Stimulated activated CD4-positive, alpha-beta T cell treated with anti-CD3 and anti-CD28 coated beads, Interleukin-12 subunit alpha, Interleukin-12 subunit beta, amount 100 ng/mL, for 24 hours (primary cell): ENCODE measurements at regions not wholly inside any gene's neighbourhood (a gene's known extent, or its start where the extent isn't known, plus 50 kb on each side); places are given as distances from the start of the nearest gene placed in this dataset.

Experiments
- DNase-seq, 2 experiments: peaks; one replicate each; pipeline ENCODE4 v3.0.0-alpha.2; 2020; ENCODE audit warnings: low read depth in 2 of 2

DNA sequence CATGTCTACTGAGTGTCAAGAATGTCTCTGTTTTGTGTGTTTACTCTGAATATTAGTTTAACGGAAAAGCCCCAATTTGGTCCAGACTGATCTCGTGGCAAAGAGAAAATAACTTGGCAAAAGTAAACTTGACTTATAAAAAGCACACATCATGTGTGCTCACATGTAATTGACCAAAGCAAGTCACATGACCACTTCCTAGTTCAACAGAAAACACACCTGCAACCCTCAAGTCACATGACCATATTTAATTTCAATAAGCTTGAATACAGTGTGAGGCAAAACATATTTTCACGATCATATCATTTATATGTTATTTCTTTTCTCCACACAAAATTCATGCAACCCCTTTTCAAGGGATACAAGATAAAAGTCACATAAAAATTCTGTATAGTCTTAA lies 662.4 kb downstream of the SLITRK1 start:
- DNase-seq = no peak

DNA sequence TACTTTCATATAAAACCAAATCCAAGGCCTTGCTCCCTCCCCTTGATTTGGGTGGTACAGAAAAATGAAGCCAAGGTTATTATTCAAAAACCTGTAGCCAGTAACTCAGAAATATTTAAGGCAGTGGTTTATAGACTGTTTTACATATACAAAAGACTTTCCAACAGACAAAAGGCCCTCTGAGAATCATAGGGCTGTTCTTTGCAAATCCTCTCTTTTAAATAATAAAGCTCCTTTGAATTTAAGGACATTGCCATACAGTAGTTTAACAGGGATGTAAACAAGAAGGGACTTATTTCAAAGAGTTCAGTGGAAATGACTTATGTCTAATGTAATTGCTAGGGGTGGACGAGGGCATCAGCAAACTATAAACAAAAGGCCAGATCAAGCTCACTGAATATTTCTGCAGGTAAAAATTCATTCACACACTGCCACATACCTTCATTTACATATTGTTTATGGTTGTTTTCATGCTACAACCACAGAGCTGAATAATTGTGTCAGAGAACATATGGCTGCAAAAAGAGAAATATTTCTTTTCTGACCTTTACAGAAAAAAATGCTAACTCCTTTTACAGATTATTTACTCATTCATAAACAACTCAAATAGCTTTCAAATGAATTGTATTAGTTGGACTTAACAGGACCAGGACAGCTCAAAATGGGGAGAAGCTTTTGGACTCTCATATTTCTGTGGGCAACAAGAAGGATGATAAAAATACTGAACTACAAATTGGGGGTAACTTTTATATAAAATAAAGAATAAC lies 665.6 kb downstream of the SLITRK1 start:
- DNase-seq = no peak

DNA sequence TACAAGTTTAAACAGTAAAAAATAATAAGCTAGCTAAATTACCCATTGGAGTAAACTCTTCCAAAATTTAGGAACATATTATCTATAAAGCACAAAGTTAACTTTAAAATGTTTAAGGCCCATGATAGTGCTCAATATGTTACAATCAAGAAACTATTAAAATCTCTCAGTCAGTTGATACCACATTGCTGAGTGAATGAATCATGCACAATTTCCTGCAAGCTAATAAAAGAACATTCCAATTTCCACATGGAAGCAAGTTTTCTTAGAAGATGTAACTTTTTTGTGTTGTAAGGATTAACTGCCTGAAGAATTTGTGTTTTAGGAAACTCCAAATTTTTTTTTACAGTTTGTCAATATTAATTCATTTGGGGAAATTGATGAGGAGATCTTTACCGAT lies 666.6 kb downstream of the SLITRK1 start:
- no peak for DNase-seq

DNA sequence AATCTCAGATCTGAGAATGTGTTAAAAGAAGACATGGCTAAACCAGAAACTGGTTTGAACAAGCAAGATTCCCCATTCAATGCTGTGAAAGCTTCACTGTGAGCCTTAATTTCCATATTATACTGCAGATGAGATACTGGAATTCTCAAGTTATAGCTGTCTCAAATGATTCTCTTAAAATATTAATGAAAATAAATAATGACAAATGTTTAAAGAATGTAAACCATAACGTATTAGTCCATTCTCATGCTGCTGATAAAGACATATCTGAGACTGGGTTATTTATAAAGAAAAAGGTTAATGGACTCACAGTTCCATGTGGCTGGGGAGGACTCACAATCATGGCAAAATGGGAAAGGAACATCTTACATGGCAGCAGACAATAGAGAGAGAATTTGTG lies 667.8 kb downstream of the SLITRK1 start:
- DNase-seq = no peak

DNA sequence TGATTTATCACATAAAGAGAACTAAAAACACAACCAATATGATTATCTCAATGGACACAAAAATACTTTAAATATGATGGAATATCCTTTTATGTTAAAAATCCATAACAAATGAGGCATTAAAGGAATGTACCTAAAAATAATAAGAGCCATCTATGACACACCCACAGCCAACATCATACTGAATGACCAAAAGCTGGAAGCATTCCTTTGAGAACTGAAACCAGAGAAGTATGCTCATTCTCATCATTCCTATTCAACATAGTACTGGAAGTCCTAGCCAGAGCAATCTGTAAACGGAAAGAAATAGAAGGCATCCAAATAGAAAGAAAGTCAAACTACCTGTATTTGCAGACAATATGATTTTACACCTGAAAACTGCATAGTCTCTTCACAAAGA lies 671.0 kb downstream of the SLITRK1 start:
- no peak for DNase-seq

DNA sequence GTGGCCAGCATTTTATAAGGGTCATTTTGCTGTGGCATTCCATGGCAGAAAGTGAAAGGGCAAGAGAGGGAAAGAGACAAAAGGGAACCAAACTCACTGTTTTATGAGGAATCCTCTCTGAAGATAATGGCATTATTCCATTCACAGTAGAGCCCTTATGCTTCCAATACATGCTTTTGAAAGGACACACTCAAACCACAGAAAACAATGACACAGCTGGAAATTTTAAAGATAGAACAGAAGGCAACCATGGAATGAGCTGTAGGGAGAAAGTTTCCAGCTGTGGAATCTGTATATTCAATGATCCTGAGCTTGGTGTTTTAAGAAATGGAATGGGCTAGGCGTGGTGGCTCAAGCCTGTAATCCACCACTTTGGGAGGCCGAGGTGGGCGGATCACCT lies 677.4 kb downstream of the SLITRK1 start:
- no peak for DNase-seq

DNA sequence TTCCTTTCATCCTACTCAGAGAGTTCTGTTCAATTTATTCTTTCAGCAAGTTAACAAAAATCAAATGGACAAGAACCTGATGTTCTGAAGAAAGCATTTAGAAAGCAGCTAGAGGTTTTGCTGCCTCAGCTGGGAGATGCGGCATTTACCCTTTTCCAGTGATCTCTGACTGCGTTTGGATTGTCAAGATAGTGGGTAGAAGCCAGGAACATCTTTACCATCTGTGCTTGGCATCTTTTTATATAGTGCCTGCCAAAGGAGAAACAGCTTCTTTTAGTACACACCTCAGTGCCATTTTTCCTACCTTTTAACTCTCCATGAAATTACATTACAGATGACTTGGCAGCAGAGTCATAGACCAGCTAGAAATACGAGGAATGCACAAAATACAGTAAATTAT lies 680.8 kb downstream of the SLITRK1 start:
- DNase-seq = no peak

DNA sequence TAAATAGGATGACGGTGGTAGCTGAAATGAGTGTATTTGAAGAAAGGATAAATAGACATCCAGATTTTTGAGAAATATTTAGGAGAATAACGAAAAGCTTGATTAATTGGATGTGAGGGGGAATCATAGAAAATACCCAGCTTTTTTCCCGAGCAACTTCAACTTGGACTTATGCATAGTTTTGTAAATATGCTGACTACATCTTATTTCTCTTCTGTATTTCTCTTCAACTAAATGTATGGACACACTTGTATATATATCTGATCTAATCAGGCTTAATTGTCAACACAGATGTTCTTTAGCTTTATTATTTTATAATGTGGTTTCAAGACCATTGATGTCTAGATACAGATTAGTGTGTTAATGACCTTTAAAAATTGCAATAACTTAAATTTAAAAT lies 685.0 kb downstream of the SLITRK1 start:
- no peak for DNase-seq

DNA sequence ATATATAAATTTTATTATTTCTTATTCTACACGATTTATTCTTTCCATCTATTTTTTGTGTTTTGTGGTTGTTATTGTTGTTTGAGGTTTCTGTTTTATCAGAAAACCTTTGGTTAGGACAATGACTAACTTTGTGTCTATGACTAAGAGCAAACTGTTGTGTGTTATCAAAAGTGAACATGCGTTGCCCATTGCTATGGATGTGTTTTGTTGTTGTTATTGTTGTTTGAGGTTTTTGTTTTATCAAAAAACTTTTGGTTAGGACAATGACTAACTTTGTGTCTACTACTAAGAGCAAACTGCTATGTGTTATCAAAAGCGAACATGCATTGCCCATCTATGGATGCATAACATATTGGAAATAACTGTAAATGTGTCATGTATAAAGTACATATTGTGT lies 692.3 kb downstream of the SLITRK1 start:
- no peak for DNase-seq

DNA sequence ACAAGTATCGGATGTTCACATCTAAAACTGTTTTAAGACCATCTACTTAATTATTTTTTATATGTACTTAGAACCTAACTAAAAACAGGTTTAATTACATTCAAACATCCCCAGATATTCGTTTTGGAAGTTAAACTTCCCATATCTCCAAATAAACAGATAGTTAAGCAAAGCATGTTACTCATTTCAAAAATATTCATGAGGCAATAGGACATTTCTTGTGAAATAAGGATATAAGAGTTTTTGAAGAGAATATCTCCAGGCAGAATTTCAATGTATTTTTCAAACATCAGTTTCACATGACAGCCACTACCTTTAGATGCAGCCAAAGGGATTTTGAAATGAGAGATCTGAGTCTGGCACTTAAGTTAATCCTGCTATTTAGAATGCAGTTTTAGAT lies 697.5 kb downstream of the SLITRK1 start:
- no peak for DNase-seq

DNA sequence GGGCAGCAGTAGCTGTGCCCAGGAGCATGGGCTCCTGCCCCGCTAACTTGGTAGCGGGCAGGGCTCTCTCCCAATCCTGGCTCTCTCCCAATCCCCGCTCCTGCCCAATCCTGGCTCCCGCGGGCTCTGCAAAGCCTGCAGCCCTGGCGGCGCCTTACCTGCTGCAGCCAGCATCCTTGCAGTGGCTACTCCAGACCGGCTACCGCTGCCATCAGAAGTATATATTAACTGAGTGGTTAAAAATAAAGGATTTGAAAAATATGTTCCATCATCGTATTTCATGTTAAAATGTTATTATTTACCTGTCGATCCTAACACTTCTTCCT lies 698.2 kb downstream of the SLITRK1 start:
- DNase-seq = no peak

DNA sequence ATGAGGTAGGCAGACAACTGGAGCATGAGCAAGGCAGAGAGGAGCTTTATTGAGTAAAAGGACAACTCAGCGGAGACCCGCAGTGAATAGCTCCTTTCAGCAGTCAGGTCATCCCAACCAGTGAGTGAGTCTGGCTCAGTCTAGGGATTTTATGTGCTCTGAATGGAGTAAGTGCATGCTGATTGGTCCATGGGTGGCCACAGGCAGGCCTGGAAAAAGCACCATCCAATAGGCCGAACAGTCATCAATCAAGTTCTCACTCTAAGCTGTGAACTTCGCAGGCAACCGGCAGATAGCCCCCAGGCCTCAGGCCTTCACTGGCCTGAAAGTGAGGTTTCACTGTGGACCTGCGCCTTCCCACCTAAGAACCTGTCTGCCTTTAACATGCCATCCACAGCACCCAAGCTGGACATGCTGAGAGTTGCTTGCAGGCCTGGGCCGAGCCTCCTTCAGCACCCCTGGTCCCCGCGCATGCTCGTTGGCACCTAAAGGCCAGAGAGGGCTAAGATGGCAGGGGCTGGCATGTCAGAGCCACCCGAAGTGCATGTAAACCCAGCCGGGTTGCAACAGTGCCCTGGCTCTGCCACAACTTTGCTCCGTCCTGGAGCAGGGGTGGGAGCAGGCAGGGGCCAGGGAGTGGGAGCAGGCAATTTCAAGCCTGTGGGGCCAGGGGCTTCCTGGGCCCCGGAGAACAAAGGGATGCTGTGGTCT lies 698.7 kb downstream of the SLITRK1 start:
- no peak for DNase-seq

DNA sequence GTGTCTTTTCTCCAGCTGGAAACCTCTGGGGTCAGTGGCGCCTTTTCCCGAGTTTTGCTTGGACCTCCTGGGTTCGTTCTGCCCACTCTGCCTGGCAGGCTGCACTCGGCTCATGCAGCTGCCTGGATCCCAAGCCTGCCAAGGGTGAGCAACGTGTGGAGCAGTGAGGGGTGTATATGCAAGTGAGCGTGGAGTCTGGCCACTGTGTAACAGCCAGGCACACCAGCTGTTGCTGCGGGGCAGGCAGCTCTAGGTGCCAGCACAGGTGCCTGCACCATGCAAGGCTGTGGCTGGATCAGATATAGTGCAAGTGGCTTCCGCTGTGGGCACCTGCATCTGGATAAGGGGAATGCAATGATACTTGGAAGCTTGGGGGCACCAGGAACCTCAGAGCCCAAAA lies 699.4 kb downstream of the SLITRK1 start:
- DNase-seq = no peak

DNA sequence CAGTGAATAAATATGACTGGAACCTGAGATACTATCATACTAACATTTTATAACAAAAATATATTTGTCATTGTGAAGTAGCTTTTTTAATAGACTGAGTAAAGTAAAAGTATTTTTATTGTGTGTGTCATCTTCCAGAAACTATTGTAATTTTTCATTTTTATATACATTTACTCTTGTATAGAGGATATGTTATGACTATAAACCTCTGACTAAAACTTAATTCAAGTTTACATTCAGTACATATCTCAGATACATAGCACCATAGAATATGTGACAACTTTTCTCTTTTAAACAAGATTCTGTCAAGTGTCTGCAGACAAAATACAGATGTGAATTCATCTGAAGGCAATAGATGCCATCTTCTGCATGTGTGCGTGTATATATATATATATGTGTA lies 704.3 kb downstream of the SLITRK1 start:
- DNase-seq = no peak

DNA sequence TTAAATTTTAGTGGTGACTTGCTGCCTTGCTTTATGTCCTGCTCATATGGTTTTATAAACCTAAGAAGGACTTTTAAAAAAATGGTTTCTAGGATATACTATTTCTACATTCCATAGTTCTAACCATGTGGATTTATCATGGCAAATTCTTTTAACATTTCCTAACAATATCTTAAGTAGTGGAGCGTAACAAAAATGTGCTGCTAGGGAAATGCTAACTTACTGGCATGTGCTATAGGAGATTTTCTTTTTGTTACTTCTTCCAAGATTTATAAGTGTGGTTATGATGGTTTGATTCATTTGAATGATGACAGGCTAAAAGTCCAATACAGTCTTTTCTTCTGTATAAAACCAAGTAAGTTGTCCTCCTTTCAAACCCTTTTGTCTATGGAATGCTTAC lies 713.7 kb downstream of the SLITRK1 start:
- DNase-seq = no peak

DNA sequence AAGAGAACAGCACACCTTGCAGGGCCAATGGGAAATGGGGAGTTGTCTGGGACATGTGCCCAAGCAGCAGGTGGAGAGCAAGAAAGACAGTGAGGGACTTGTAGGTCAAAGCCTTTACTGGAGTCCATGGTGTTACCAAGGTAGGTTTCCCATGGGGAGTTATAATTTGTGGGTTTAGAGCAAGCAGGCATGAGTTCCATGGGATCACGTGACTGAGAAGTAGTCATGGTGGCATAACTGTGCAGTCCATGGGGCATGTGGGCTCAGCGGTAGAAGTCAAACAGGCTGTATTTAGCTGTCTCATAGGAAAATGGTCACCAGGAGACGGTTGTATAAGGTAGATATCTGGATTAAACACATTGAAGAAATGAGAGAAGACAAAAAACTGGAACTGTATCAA lies 715.1 kb downstream of the SLITRK1 start:
- DNase-seq = no peak

DNA sequence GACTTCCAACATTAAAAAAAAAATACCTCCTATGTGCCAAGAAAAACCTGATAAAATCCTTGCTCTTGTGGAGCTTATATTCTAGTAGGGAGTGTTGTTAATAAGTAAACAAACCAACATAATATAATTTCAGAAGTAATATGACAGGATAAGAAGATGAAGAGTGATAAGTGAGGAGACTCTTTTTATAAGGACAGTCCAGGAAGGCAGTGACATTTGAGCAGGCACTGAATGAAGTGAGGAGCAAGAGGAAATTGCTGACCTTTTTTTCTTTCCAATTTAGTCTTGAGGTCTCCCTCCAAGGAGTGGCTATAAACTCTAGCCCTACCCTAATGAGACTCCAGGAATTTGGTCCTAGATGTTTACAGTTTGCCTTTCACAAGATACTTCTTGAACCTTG lies 715.7 kb downstream of the SLITRK1 start:
- no peak for DNase-seq

DNA sequence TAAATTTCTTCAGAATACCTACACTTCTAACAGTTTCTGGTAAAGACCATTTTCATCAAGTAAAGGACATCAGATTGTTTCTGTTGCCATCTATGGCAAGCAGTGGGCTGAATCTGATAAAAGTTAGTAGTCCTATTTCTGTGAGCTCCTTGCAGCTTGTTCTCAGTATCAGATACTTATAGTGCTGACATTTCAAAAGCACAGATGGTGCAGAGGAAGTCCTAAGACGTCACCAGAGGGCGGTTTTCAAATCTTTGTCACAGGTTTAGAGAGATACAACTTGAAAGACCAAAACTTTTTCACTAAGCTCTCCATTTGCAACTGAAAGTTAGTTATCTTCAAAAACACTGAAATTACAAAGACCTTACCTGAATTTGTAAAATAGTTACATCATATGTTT lies 719.8 kb downstream of the SLITRK1 start:
- no peak for DNase-seq

DNA sequence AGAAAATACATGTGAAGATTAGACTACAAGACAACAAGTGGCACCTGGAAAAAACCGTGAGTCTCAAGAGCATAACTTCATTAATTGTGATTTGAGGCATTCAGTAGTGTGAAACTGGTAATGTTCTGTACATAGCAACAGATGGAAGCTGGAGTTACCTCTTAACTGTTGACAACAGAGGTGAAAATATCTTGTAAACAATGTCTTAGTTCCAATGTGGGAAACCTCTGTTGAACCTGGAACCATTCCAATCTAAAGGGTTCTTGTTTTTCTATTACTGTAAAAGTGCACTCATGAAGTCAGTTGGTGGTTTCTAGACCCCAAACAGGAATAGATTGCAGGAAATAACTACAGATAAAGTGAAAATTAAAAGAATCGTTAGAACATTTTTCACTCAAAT lies 728.4 kb downstream of the SLITRK1 start:
- no peak for DNase-seq

DNA sequence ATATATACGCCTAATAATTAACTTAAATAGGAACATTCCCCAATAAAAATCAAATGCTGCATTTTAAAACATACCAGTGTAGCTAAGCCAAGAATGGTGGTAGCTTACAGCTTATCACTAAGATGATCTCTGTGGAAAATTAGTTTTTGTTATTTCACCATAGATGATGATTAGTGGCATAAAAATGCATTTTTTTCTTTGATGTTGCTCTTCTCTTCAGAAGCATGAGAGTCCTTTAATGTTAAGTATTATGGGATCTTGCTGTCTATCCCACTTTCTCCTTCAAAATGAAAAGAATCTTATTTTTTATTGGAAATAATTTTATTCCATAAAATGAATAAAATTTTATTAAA lies 731.0 kb downstream of the SLITRK1 start:
- DNase-seq = no peak

DNA sequence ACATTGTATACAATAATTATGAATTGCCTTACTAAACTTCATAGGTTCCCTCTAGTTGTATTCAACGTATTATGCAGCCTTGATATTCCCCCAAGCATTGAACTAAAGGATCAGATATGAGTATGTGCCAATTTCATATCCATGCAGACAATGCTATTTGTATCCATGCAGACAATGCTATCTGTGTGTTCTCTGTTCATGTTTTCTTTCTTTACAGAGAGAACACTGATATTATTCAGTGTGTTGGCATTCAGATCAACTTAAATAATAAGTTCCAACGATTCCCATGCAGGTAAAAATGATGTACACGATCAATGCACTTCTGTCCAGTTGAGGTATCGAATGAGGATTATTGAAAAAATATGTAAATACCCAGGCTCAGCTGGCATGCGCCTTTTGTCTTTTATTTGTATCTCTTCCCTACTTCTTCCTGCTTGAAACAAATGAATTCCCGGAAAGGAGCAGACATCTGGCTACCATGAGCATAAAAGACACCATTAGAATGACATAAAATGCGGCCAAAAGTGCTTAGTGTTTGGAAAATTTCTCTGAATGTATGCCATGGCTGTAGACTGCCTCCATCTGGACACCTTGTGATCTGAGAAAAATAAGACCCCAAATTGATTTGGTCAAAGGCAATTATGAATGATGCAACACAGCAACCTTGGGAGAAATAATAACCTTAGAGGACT lies 731.5 kb downstream of the SLITRK1 start:
- no peak for DNase-seq

DNA sequence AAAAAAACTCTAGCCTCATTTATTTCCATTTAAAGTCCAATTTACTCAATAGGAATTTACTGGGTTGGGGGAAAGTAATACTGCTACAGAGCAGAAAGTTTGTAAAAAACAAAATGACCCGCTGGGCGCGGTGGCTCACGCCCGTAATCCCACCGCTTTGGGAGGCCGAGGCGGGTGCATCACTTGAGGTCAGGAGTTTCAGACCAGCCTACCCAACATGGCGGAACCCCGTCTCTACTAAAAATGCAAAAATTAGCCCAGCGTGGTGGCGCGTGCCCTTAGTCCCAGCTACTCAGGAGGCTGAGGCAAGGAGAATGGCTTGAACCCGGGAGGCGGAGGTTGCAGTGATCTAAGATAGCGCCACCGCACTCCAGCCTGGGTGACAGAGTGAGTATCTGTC lies 745.6 kb downstream of the SLITRK1 start:
- DNase-seq = no peak

DNA sequence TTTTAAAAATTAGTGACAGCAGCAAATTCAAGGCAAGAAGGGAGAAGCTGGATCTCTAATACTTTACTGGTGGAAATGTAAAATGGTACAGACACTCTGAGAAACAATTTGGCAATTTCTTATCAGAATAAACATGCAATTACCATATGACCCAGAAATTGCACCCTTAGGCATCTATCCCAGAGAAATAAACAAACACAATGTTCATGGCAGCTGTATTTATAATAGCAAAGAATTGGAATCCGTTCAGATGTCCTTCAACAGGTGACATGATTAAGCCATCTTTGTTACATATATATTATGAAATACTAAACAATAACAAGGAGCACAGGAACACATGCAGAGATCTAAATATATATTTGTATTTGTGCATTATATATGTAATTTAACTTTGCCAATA lies 756.5 kb downstream of the SLITRK1 start:
- DNase-seq = no peak
